ENCODE measurements at regions not wholly inside any gene's neighbourhood (a gene's known extent, or its start where the extent isn't known, plus 50 kb on each side); places are given as distances from the start of the nearest gene placed in this dataset.
"Not testable (repeated sequence)": the region's sequence is repeated elsewhere in the genome, so short reads cannot be mapped to it uniquely, and the experiment has no call there.

GRCh38 chr1:83287391-83287790 is 711.5 kb downstream of the TTLL7 start:
- not testable (repeated sequence) for TF ChIP-seq CTCF, EZH2, EZH2phosphoT487 (IDR thresholded peaks at IDR 0.05)
